Panc1 (cell line): ENCODE measurements at regions not wholly inside any gene's neighbourhood (a gene's known extent, or its start where the extent isn't known, plus 50 kb on each side); places are given as distances from the start of the nearest gene placed in this dataset.

Experiments
- ATAC-seq: fragments of 200-7000 bp; cut with Tn5 transposase; 2 replicates; pipeline ENCODE4 v1.9.1; 2020; ENCODE audit warnings: mild to moderate bottlenecking, moderate library complexity
- BruUV-seq: library from RNA; stranded (reverse); fragments of 400-500 nt; replicated peaks from 2 replicates; lab custom pipeline; 2021; lab: Mats Ljungman, UMichigan
- CTCF ChIA-PET: fragments of 300-600 bp; sonication (Branson Sonifier 250); formaldehyde crosslinking; loops from one replicate; lab custom pipeline; 2022; ENCODE audit warnings: antibody characterized with exemption; lab: Charles Lee
- POLR2A ChIA-PET: fragments of 300-600 bp; sonication (Branson Sonifier 250); formaldehyde crosslinking; loops from one replicate; lab custom pipeline; 2022; ENCODE audit warnings: antibody characterized with exemption; lab: Charles Lee
- DNase-seq: peaks from one replicate; pipeline ENCODE4 v3.0.0-alpha.2; 2010; ENCODE audit warnings: low read depth, low spot score
- H3K27ac ChIP-seq: 2 replicates; pipeline ENCODE4 v1.5.1; 2011; ENCODE audit warnings: mild to moderate bottlenecking, low read length, inconsistent platforms
- H3K27me3 ChIP-seq: fragments of 200-500 bp; sonication (Bioruptor generic); 2 replicates; pipeline ENCODE4 v1.6.0; 2014; ENCODE audit warnings: low read length, inconsistent platforms; ENCODE audit not compliant: control insufficient read depth, insufficient read depth
- H3K36me3 ChIP-seq: fragments of 200-500 bp; sonication (Bioruptor generic); 2 replicates; pipeline ENCODE4 v1.5.1; 2014; ENCODE audit warnings: inconsistent platforms, mild to moderate bottlenecking, low read length, moderate library complexity; ENCODE audit not compliant: control insufficient read depth, insufficient read depth
- H3K4me1 ChIP-seq: 2 replicates; pipeline ENCODE4 v1.5.1; 2011; ENCODE audit warnings: inconsistent platforms, mild to moderate bottlenecking, low read length, moderate library complexity; ENCODE audit not compliant: control insufficient read depth, insufficient read depth
- H3K4me3 ChIP-seq, 2 experiments: 2 replicates each; pipeline ENCODE4 v1.5.1; 2011 to 2012; ENCODE audit warnings: low read depth in 2 of 2, low read length in 2 of 2, mild to moderate bottlenecking in 2 of 2, inconsistent platforms in 1 of 2, moderate library complexity in 1 of 2
- H3K9me3 ChIP-seq: fragments of 200-500 bp; sonication (Bioruptor generic); 2 replicates; pipeline ENCODE4 v1.5.1; 2014; ENCODE audit warnings: low read depth, mild to moderate bottlenecking, inconsistent platforms, low read length, moderate library complexity; ENCODE audit not compliant: control insufficient read depth, insufficient read depth
- POLR2AphosphoS5 ChIP-seq: IDR thresholded peaks from 2 replicates; pipeline ENCODE4 v1.6.1; 2012; ENCODE audit warnings: mild to moderate bottlenecking, low read depth, low read length, moderate library complexity
- SIN3A ChIP-seq: IDR thresholded peaks from 2 replicates; pipeline ENCODE4 v1.6.1; 2012; ENCODE audit warnings: low read depth, mild to moderate bottlenecking, low read length, moderate library complexity, borderline replicate concordance; ENCODE audit not compliant: insufficient read depth
- TCF7L2 ChIP-seq: IDR thresholded peaks from 2 replicates; pipeline ENCODE4 v1.6.1; 2011; ENCODE audit warnings: mild to moderate bottlenecking, low read depth, low read length, inconsistent platforms
- in situ Hi-C: cut with HindIII; loops from 2 replicates; pipeline ENCODE4 v1.10.0; 2016; ENCODE audit warnings: low sequenced_read_pairs, low pct_unique_long_range_greater_than_20kb
- intact Hi-C: fragments of 100-400 bp; cut with micrococcal nuclease; formaldehyde crosslinking; loops from one replicate; pipeline ENCODE4 v1.10.0; 2022; ENCODE audit not compliant: unreplicated experiment
- TF ChIP-seq, protein P1 (sequence below), 2 experiments: IDR thresholded peaks; 2 replicates each; pipeline ENCODE4 v1.6.1; 2011 to 2012; ENCODE audit warnings: low read depth in 2 of 2, control low read depth in 1 of 2, low read length in 1 of 2, mild to moderate bottlenecking in 1 of 2, moderate library complexity in 1 of 2; ENCODE audit not compliant: insufficient read depth in 1 of 2
- TF ChIP-seq, protein P2 (sequence below): fragments of 450-650 bp; IDR thresholded peaks from 2 replicates; pipeline ENCODE4 v1.5.1; 2017; ENCODE audit warnings: mild to moderate bottlenecking

DNA sequence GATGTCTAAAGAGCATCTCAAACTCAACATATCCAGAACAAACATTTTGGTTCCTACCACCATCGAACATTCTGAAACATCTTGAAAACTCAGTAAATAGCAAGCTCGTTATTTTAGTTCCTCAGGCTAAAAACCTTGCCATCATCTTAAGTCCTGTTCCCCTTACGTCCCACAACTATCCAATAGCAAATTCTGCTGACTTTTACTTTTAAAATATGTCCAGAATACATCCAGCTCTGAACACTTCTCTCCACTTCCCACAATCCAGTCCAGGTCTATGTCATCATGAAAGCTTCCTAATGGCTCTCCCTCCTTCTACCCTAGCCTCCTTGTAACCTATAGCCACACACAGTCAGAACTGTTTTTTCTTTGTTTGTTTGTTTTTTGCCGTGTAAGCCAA is 279.9 kb downstream of the IPO8 start:
- ATAC-seq (no peak), DNase-seq (no peak)
- Histone ChIP-seq H3K27me3 (no peaks in the 10 kb centered on the region), H3K9me3 (no peaks in the 10 kb centered on the region), H3K4me3 (no peak overlapping the region), H3K36me3 (no peaks in the 10 kb centered on the region), H3K27ac (no peak overlapping the region), H3K4me1 (no peaks in the 10 kb centered on the region)
- intact Hi-C loops (no loop called here), in situ Hi-C loops (no loop called here)
- TF ChIP-seq TCF7L2: no peak
- no peak for TF ChIP-seq SIN3A
- TF ChIP-seq POLR2AphosphoS5: no peak
- TF ChIP-seq, protein P1, sequence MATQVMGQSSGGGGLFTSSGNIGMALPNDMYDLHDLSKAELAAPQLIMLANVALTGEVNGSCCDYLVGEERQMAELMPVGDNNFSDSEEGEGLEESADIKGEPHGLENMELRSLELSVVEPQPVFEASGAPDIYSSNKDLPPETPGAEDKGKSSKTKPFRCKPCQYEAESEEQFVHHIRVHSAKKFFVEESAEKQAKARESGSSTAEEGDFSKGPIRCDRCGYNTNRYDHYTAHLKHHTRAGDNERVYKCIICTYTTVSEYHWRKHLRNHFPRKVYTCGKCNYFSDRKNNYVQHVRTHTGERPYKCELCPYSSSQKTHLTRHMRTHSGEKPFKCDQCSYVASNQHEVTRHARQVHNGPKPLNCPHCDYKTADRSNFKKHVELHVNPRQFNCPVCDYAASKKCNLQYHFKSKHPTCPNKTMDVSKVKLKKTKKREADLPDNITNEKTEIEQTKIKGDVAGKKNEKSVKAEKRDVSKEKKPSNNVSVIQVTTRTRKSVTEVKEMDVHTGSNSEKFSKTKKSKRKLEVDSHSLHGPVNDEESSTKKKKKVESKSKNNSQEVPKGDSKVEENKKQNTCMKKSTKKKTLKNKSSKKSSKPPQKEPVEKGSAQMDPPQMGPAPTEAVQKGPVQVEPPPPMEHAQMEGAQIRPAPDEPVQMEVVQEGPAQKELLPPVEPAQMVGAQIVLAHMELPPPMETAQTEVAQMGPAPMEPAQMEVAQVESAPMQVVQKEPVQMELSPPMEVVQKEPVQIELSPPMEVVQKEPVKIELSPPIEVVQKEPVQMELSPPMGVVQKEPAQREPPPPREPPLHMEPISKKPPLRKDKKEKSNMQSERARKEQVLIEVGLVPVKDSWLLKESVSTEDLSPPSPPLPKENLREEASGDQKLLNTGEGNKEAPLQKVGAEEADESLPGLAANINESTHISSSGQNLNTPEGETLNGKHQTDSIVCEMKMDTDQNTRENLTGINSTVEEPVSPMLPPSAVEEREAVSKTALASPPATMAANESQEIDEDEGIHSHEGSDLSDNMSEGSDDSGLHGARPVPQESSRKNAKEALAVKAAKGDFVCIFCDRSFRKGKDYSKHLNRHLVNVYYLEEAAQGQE (IDR thresholded peaks at IDR 0.05; ENCODE audit: insufficient read depth in 1 of 2, low read depth in 2 of 2, low read length in 1 of 2): no peak
- TF ChIP-seq, protein P2, sequence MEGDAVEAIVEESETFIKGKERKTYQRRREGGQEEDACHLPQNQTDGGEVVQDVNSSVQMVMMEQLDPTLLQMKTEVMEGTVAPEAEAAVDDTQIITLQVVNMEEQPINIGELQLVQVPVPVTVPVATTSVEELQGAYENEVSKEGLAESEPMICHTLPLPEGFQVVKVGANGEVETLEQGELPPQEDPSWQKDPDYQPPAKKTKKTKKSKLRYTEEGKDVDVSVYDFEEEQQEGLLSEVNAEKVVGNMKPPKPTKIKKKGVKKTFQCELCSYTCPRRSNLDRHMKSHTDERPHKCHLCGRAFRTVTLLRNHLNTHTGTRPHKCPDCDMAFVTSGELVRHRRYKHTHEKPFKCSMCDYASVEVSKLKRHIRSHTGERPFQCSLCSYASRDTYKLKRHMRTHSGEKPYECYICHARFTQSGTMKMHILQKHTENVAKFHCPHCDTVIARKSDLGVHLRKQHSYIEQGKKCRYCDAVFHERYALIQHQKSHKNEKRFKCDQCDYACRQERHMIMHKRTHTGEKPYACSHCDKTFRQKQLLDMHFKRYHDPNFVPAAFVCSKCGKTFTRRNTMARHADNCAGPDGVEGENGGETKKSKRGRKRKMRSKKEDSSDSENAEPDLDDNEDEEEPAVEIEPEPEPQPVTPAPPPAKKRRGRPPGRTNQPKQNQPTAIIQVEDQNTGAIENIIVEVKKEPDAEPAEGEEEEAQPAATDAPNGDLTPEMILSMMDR: no peak
- BruUV-seq: no TSS peak
- ChIA-PET POLR2A (no interaction called here), CTCF (interaction anchor here (0.5 kb wide), 1 partner anchor 25 kb away, joined by 3 read pairs; no protein-coding TSS in a partner anchor)

DNA sequence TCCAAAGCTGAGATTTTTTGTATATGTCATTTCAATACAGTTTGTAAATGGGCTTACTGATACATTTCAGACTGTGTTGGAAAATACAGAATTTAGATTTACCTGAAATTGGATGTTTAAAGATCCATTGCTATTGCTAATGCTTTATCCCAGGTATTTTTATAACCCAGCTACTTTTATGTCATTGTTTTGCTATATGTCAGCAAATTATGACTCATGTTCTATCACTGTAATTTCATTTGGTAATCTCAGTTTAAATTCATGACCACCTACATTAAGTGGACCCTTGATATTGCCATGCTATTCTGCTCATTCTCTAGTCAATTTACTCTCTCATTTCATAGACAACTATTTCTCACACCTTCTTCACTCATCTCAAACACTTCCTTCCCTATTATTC is 281.2 kb downstream of the IPO8 start:
- no TSS peak for BruUV-seq
- ChIA-PET POLR2A (no interaction called here), CTCF (no interaction called here)
- Histone ChIP-seq H3K36me3 (no peaks in the 10 kb centered on the region), H3K4me1 (no peaks in the 10 kb centered on the region), H3K27me3 (no peaks in the 10 kb centered on the region), H3K9me3 (no peaks in the 10 kb centered on the region), H3K27ac (no peak overlapping the region), H3K4me3 (no peak overlapping the region)
- DNase-seq (no peak), ATAC-seq (no peak)
- in situ Hi-C loops: no loop called here
- TF ChIP-seq POLR2AphosphoS5: no peak
- TF ChIP-seq TCF7L2: no peak
- TF ChIP-seq, protein P2: no peak
- intact Hi-C loops: no loop called here
